ENCODE measurements at regions not wholly inside any gene's neighbourhood (a gene's known extent, or its start where the extent isn't known, plus 50 kb on each side); places are given as distances from the start of the nearest gene placed in this dataset.

DNA sequence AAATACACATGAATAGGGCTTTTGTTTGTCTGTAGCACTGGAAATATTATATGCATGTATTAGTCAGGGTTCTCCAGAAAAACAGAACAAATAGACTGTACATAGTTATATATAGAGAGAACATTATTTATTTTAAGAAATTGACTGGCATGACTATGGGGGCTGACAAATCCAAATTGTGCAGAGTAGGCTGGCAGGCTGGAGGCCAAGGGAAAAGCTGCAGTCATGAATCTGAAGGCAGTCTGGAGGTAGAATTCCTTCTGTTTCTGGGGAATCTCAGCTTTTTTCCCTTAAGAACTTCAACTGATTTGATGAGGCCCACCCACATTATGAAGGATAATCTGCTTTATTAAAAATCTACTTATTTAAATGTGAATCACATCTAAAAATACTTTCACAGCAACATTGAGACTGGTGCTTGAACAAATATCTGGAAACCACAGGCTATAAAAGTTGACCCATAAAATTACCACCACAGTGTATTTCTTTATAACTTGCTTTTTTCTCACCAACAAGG lies 344.2 kb upstream of the KIAA1217 start:
- TF ChIP-seq POLR2AphosphoS5 (IDR thresholded peaks at IDR 0.05; ENCODE audit: low read depth, low read length) = no peak
- no peak for TF ChIP-seq TAF1 (IDR thresholded peaks at IDR 0.05; ENCODE audit: borderline replicate concordance, insufficient read depth, low read length)

GRCh38 chr10:23868121-23868520 lies 340.8 kb upstream of the KIAA1217 start:
- TF ChIP-seq POLR2AphosphoS5 (IDR thresholded peaks at IDR 0.05; ENCODE audit: low read depth, low read length) = no peak
- TF ChIP-seq SIN3A (IDR thresholded peaks at IDR 0.05; ENCODE audit: borderline replicate concordance, insufficient read depth, low read length) = no peak
- no peak for TF ChIP-seq TAF1 (IDR thresholded peaks at IDR 0.05; ENCODE audit: borderline replicate concordance, insufficient read depth, low read length)
- TF ChIP-seq, protein P1, sequence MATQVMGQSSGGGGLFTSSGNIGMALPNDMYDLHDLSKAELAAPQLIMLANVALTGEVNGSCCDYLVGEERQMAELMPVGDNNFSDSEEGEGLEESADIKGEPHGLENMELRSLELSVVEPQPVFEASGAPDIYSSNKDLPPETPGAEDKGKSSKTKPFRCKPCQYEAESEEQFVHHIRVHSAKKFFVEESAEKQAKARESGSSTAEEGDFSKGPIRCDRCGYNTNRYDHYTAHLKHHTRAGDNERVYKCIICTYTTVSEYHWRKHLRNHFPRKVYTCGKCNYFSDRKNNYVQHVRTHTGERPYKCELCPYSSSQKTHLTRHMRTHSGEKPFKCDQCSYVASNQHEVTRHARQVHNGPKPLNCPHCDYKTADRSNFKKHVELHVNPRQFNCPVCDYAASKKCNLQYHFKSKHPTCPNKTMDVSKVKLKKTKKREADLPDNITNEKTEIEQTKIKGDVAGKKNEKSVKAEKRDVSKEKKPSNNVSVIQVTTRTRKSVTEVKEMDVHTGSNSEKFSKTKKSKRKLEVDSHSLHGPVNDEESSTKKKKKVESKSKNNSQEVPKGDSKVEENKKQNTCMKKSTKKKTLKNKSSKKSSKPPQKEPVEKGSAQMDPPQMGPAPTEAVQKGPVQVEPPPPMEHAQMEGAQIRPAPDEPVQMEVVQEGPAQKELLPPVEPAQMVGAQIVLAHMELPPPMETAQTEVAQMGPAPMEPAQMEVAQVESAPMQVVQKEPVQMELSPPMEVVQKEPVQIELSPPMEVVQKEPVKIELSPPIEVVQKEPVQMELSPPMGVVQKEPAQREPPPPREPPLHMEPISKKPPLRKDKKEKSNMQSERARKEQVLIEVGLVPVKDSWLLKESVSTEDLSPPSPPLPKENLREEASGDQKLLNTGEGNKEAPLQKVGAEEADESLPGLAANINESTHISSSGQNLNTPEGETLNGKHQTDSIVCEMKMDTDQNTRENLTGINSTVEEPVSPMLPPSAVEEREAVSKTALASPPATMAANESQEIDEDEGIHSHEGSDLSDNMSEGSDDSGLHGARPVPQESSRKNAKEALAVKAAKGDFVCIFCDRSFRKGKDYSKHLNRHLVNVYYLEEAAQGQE (IDR thresholded peaks at IDR 0.05; ENCODE audit: insufficient read depth in 1 of 2, low read depth in 2 of 2, low read length in 2 of 2) = no peak
- no peak for TF ChIP-seq FOXP2 (optimal IDR thresholded peaks at IDR 0.05; ENCODE audit: borderline replicate concordance, extremely low read depth, extremely low read length, insufficient read depth)

DNA sequence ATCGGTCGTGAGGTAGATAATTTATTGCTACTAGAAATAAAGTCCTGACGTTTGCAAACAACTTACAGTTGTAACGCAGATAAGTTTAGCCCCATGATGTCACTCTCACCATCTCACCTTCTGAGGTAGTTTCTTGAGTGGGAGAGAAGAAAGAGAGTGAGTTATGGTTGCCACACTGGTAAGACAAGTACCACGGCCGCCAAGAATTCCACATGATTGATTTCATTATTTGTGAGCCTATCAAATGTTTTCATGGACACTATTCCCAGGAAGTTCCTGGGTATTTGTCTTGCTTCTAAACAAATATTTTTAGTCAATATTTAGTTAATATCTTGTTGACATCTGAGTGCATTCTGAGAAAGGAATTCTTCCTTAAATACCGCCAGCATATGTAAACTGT lies 339.4 kb upstream of the KIAA1217 start:
- TF ChIP-seq POLR2AphosphoS5 (IDR thresholded peaks at IDR 0.05; ENCODE audit: low read depth, low read length) (no peak), FOXP2 (optimal IDR thresholded peaks at IDR 0.05; ENCODE audit: borderline replicate concordance, extremely low read depth, extremely low read length, insufficient read depth) (no peak), SIN3A (IDR thresholded peaks at IDR 0.05; ENCODE audit: borderline replicate concordance, insufficient read depth, low read length) (no peak), TAF1 (IDR thresholded peaks at IDR 0.05; ENCODE audit: borderline replicate concordance, insufficient read depth, low read length) (no peak)
- TF ChIP-seq, protein P1 (IDR thresholded peaks at IDR 0.05; ENCODE audit: insufficient read depth in 1 of 2, low read depth in 2 of 2, low read length in 2 of 2) = no peak

DNA sequence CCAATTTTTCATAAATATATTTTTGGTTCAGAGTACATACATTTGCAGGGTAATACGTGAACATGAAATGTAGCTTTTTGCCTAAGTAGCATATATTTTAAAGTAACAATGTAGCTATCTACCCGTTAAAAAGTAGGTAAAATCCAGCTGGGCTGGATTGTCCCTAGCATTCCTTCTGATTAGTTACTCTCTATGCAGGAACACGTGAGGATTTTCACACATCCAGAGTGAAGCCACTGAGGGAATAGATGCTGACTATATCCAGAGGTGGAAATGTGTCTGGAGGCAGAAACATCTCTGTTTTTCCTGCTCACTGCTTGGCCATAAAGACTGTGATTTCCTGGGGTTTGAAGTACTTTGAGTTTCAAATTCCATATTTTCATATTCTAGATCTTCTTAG lies 338.9 kb upstream of the KIAA1217 start:
- TF ChIP-seq TAF1 (IDR thresholded peaks at IDR 0.05; ENCODE audit: borderline replicate concordance, insufficient read depth, low read length) (no peak), SIN3A (IDR thresholded peaks at IDR 0.05; ENCODE audit: borderline replicate concordance, insufficient read depth, low read length) (no peak), POLR2AphosphoS5 (IDR thresholded peaks at IDR 0.05; ENCODE audit: low read depth, low read length) (no peak), FOXP2 (optimal IDR thresholded peaks at IDR 0.05; ENCODE audit: borderline replicate concordance, extremely low read depth, extremely low read length, insufficient read depth) (no peak)
- TF ChIP-seq, protein P1 (IDR thresholded peaks at IDR 0.05; ENCODE audit: insufficient read depth in 1 of 2, low read depth in 2 of 2, low read length in 2 of 2) = no peak

DNA sequence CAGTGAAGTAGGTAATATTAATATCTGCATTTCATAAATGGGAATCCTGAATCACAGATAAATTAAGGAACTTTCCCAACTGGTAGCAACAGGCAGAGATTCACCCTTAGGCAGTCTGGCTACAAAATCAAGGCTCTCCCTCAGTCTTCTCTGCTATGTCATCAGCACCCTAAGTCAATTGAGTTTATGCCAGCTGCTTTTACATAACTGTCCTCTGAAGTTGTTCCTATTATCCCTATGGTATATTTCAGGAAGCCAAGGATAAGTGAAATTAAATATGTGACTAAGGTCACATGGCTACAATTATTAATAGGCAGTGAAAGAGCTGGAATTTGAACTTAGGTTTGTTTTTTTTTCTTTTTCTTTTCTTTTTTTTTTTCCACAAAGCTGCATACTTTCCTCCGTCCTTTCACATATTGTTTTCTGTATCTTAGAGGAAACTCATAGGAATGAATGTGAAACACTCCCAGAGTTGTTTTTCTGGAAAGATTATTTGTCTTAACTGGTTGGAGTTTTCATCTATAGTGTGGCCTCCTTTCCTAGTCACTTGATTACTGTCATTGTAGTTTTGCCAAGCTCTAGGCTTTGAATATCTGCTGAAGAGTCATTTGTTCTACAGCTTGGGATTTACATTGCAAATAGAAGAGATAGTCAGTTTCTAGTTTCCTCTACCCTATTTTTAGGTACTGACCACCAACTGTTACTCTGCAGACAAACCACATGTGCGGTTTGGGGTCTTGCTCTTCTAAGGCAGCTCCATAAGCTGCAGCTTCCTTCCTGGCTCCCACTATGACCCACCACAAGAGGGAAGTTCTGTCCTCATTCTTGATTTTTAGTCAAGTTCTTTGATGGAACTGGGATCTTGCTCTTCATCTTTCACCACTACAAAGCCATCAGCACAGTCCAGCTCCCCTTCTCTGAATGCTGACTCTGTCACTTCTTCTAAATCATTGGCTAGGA lies 338.0 kb upstream of the KIAA1217 start:
- TF ChIP-seq FOXP2 (optimal IDR thresholded peaks at IDR 0.05; ENCODE audit: borderline replicate concordance, extremely low read depth, extremely low read length, insufficient read depth) = no peak
- TF ChIP-seq TAF1 (IDR thresholded peaks at IDR 0.05; ENCODE audit: borderline replicate concordance, insufficient read depth, low read length) = no peak
- TF ChIP-seq, protein P1 (IDR thresholded peaks at IDR 0.05; ENCODE audit: insufficient read depth in 1 of 2, low read depth in 2 of 2, low read length in 2 of 2) = no peak
- TF ChIP-seq SIN3A (IDR thresholded peaks at IDR 0.05; ENCODE audit: borderline replicate concordance, insufficient read depth, low read length) = no peak
- TF ChIP-seq POLR2AphosphoS5 (IDR thresholded peaks at IDR 0.05; ENCODE audit: low read depth, low read length) = no peak
